DOHH2 (cell line): ENCODE measurements at regions not wholly inside any gene's neighbourhood (a gene's known extent, or its start where the extent isn't known, plus 50 kb on each side); places are given as distances from the start of the nearest gene placed in this dataset.

Source experiments
- EZH2phosphoT487 ChIP-seq: fragments of 200-600 bp; sonication (generic); IDR thresholded peaks from 2 replicates; pipeline ENCODE4 v1.6.1; 2017; ENCODE audit warnings: borderline replicate concordance, mild to moderate bottlenecking, antibody characterized with exemption, low read length, moderate library complexity, mixed read lengths
- TF ChIP-seq, protein P1 (sequence below): fragments of 200-600 bp; sonication (generic); IDR thresholded peaks from one replicate; pipeline ENCODE4 v1.5.1; 2014; ENCODE audit warnings: antibody characterized with exemption, mild to moderate bottlenecking, low read depth, low read length; ENCODE audit not compliant: poor library complexity, severe bottlenecking

DNA sequence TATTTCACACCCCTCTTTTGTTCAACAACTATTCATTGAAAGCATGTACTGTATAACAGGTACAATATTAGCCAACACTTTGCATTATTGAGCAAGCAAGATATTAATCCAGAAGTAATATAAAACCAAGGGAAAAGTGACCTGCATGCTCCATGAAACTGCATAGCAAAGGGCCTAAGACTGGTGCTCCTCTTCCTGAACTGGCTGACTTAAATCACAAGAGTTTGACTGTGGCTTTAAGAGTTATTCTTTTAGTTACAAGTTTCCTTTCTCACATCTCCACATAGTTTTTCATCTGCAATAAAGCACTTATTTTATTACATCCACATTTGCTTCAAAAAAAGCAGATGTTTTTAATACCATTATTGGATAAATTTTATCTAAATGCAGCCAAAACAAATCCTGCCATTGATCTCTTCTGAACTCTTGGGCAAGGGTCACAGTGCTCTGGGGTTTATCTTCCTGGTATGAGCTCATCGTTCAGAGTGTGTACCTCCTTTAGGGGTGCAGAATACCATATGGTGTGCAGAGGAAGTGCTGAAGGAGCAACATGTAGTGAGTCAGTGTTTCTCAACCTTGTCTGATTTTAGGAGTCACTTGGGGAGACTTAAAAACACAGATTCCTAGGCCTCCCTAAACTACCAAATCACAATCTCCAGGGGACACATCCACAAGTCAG lies 1225.9 kb upstream of the MAP3K7 start:
- TF ChIP-seq, protein P1, sequence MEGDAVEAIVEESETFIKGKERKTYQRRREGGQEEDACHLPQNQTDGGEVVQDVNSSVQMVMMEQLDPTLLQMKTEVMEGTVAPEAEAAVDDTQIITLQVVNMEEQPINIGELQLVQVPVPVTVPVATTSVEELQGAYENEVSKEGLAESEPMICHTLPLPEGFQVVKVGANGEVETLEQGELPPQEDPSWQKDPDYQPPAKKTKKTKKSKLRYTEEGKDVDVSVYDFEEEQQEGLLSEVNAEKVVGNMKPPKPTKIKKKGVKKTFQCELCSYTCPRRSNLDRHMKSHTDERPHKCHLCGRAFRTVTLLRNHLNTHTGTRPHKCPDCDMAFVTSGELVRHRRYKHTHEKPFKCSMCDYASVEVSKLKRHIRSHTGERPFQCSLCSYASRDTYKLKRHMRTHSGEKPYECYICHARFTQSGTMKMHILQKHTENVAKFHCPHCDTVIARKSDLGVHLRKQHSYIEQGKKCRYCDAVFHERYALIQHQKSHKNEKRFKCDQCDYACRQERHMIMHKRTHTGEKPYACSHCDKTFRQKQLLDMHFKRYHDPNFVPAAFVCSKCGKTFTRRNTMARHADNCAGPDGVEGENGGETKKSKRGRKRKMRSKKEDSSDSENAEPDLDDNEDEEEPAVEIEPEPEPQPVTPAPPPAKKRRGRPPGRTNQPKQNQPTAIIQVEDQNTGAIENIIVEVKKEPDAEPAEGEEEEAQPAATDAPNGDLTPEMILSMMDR: no peak
- no peak for TF ChIP-seq EZH2phosphoT487
